Liver (tissue), 8 donors: ENCODE measurements at regions not wholly inside any gene's neighbourhood (a gene's known extent, or its start where the extent isn't known, plus 50 kb on each side); places are given as distances from the start of the nearest gene placed in this dataset.

ENCODE experiments used
- DNase-seq: peaks from one replicate; pipeline ENCODE4 v3.0.0-alpha.2; 2017; ENCODE audit warnings: low spot score
- H3K27ac ChIP-seq, 2 donors: one replicate each; pipeline ENCODE4 v1.7.0; 2013; ENCODE audit warnings: inconsistent platforms in 2 of 2, low read length in 2 of 2, control low read depth in 1 of 2, low read depth in 1 of 2, mild to moderate bottlenecking in 1 of 2
- H3K27me3 ChIP-seq, 4 donors: one replicate each; pipeline versions ENCODE4 v1.6.1 to v1.7.0; 2013; ENCODE audit warnings: low read length in 3 of 4, inconsistent platforms in 1 of 4, mild to moderate bottlenecking in 1 of 4, moderate library complexity in 1 of 4; ENCODE audit not compliant: control insufficient read depth in 4 of 4, insufficient read depth in 4 of 4
- H3K36me3 ChIP-seq, 4 donors: one replicate each; pipeline versions ENCODE4 v1.6.1 to v1.7.0; 2013; ENCODE audit warnings: low read length in 3 of 4, mild to moderate bottlenecking in 3 of 4, low read depth in 1 of 4, moderate library complexity in 1 of 4; ENCODE audit not compliant: control insufficient read depth in 4 of 4, insufficient read depth in 3 of 4
- H3K4me1 ChIP-seq, 4 donors: one replicate each; pipeline versions ENCODE4 v1.6.1 to v1.7.0; 2013; ENCODE audit warnings: low read length in 3 of 4, mild to moderate bottlenecking in 3 of 4, moderate library complexity in 1 of 4; ENCODE audit not compliant: control insufficient read depth in 4 of 4, insufficient read depth in 4 of 4
- H3K4me3 ChIP-seq, 3 donors: one replicate each; pipeline versions ENCODE4 v1.6.1 to v1.7.0; 2013; ENCODE audit warnings: low read length in 3 of 3, control low read depth in 1 of 3, low read depth in 1 of 3, mild to moderate bottlenecking in 1 of 3
- H3K9ac ChIP-seq, 2 donors: one replicate each; pipeline ENCODE4 v1.7.0; 2013; ENCODE audit warnings: low read length in 2 of 2, mild to moderate bottlenecking in 2 of 2, moderate library complexity in 2 of 2, control low read depth in 1 of 2, low read depth in 1 of 2
- H3K9me3 ChIP-seq, 4 donors: one replicate each; pipeline versions ENCODE4 v1.6.1 to v1.7.0; 2013; ENCODE audit warnings: low read length in 3 of 4; ENCODE audit not compliant: control insufficient read depth in 4 of 4
- ATF3 ChIP-seq: IDR thresholded peaks from 2 replicates; pipeline ENCODE4 v1.6.1; 2016; ENCODE audit warnings: antibody characterized with exemption
- EGR1 ChIP-seq, 2 donors: IDR thresholded peaks; 2 replicates each; pipeline ENCODE4 v1.6.1; 2016 to 2018; ENCODE audit warnings: antibody characterized with exemption in 2 of 2, low read depth in 2 of 2
- FOXA1 ChIP-seq: IDR thresholded peaks from 2 replicates; pipeline ENCODE4 v1.6.1; 2016; ENCODE audit warnings: antibody characterized with exemption
- FOXA2 ChIP-seq: IDR thresholded peaks from 2 replicates; pipeline ENCODE4 v1.6.1; 2016; ENCODE audit warnings: antibody characterized with exemption
- GABPA ChIP-seq, 2 donors: IDR thresholded peaks in 1 of 2; conservative IDR thresholded peaks in 1 of 2; 2 replicates each; pipeline ENCODE4 v1.6.1; 2016; ENCODE audit warnings: antibody characterized with exemption in 2 of 2, mild to moderate bottlenecking in 1 of 2, moderate library complexity in 1 of 2
- HNF4A ChIP-seq, 2 donors: conservative IDR thresholded peaks; 2 replicates each; pipeline ENCODE4 v1.6.1; 2016; ENCODE audit warnings: antibody characterized with exemption in 2 of 2, mild to moderate bottlenecking in 2 of 2
- HNF4G ChIP-seq: IDR thresholded peaks from 2 replicates; pipeline ENCODE4 v1.6.1; 2016; ENCODE audit warnings: antibody characterized with exemption
- JUND ChIP-seq, 2 donors: IDR thresholded peaks; 2 replicates each; pipeline ENCODE4 v1.6.1; 2016; ENCODE audit warnings: antibody characterized with exemption in 2 of 2
- NR2F2 ChIP-seq: IDR thresholded peaks from 2 replicates; pipeline ENCODE4 v1.6.1; 2016; ENCODE audit warnings: antibody characterized with exemption
- RAD21 ChIP-seq, 2 donors: IDR thresholded peaks; 2 replicates each; pipeline ENCODE4 v1.6.1; 2016; ENCODE audit warnings: antibody characterized with exemption in 2 of 2, mild to moderate bottlenecking in 2 of 2
- REST ChIP-seq: IDR thresholded peaks from 2 replicates; pipeline ENCODE4 v1.6.1; 2016; ENCODE audit warnings: antibody characterized with exemption, mild to moderate bottlenecking
- RXRA ChIP-seq, 2 donors: IDR thresholded peaks; 2 replicates each; pipeline ENCODE4 v1.6.1; 2017 to 2018; ENCODE audit warnings: antibody characterized with exemption in 2 of 2, mild to moderate bottlenecking in 1 of 2
- SP1 ChIP-seq: IDR thresholded peaks from 2 replicates; pipeline ENCODE4 v1.6.1; 2018; ENCODE audit warnings: antibody characterized with exemption, mild to moderate bottlenecking
- TAF1 ChIP-seq: conservative IDR thresholded peaks from 2 replicates; pipeline ENCODE4 v1.6.1; 2016; ENCODE audit warnings: antibody characterized with exemption, mild to moderate bottlenecking
- YY1 ChIP-seq: IDR thresholded peaks from 2 replicates; pipeline ENCODE4 v1.6.1; 2016; ENCODE audit warnings: antibody characterized with exemption, mild to moderate bottlenecking
- WGBS: extraction: QIAGEN DNeasy Blood & Tissue Kit; methylation state at CpG from one replicate; pipeline ENCODE4 v1.1.7; 2013; 5-methylcytosine and 5-hydroxymethylcytosine counted together
- TF ChIP-seq, protein P1 (sequence below): fragments of 150-350 bp; IDR thresholded peaks from 2 replicates; pipeline ENCODE4 v1.5.1; 2017; ENCODE audit warnings: improper control_type of control experiment, low read depth, low read length; ENCODE audit not compliant: missing input control
- TF ChIP-seq, protein P2 (sequence below): IDR thresholded peaks from 2 replicates; pipeline ENCODE4 v1.6.1; 2016; ENCODE audit warnings: antibody characterized with exemption
- donor health status: healthy.
- donor health status: healthy.
- donor health status: healthy.
- donor health status: healthy.
- donor health status: healthy.

- TF ChIP-seq ATF3 = no peak
- TF ChIP-seq REST = no peak
- TF ChIP-seq, protein P1, sequence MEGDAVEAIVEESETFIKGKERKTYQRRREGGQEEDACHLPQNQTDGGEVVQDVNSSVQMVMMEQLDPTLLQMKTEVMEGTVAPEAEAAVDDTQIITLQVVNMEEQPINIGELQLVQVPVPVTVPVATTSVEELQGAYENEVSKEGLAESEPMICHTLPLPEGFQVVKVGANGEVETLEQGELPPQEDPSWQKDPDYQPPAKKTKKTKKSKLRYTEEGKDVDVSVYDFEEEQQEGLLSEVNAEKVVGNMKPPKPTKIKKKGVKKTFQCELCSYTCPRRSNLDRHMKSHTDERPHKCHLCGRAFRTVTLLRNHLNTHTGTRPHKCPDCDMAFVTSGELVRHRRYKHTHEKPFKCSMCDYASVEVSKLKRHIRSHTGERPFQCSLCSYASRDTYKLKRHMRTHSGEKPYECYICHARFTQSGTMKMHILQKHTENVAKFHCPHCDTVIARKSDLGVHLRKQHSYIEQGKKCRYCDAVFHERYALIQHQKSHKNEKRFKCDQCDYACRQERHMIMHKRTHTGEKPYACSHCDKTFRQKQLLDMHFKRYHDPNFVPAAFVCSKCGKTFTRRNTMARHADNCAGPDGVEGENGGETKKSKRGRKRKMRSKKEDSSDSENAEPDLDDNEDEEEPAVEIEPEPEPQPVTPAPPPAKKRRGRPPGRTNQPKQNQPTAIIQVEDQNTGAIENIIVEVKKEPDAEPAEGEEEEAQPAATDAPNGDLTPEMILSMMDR = no peak
- TF ChIP-seq JUND (IDR thresholded peaks at IDR 0.05) = no peak
- TF ChIP-seq YY1 = no peak
- TF ChIP-seq NR2F2 = no peak
- TF ChIP-seq TAF1 = no peak
- no peak for TF ChIP-seq RAD21 (IDR thresholded peaks at IDR 0.05)
- TF ChIP-seq FOXA2 = no peak
- no peak for TF ChIP-seq RXRA (IDR thresholded peaks at IDR 0.05)
- TF ChIP-seq HNF4G = no peak
- no peak for TF ChIP-seq EGR1 (IDR thresholded peaks at IDR 0.05; ENCODE audit: low read depth in 2 of 2)
- TF ChIP-seq HNF4A (conservative IDR thresholded peaks at IDR 0.05) = no peak
- no peak overlapping the region for H3K4me3 ChIP-seq
Observed at GRCh38 chr3:44019736-44020135, 221.9 kb upstream of the TOPAZ1 start.

DNA sequence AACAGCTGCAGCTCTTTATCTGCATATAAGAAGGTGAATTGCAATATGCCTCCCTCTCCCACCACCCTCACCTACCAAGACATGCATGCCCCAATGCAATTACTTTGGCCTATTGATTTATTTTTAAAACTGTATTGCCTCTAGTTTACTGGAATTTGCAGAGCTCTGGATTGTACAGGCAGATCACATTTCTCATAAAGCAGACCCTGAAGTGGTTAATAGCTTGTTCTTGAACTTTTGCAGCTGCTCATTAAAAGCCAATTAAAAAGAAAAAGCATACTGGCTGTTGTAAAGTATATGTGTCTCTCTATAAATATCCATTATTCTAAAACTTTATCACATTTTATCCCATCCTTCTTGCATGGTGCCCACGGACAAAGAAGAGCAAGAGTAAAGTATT, 221.5 kb upstream of the TOPAZ1 start:
- TF ChIP-seq SP1 (no peak), EGR1 (IDR thresholded peaks at IDR 0.05; ENCODE audit: low read depth in 2 of 2) (no peak), JUND (IDR thresholded peaks at IDR 0.05) (no peak), HNF4G (no peak), TAF1 (no peak), FOXA1 (no peak), FOXA2 (no peak), RXRA (IDR thresholded peaks at IDR 0.05) (no peak), GABPA (IDR thresholded peaks at IDR 0.05 in 1 of 2, conservative IDR thresholded peaks at IDR 0.05 in 1 of 2) (no peak), REST (no peak)
- TF ChIP-seq, protein P2, sequence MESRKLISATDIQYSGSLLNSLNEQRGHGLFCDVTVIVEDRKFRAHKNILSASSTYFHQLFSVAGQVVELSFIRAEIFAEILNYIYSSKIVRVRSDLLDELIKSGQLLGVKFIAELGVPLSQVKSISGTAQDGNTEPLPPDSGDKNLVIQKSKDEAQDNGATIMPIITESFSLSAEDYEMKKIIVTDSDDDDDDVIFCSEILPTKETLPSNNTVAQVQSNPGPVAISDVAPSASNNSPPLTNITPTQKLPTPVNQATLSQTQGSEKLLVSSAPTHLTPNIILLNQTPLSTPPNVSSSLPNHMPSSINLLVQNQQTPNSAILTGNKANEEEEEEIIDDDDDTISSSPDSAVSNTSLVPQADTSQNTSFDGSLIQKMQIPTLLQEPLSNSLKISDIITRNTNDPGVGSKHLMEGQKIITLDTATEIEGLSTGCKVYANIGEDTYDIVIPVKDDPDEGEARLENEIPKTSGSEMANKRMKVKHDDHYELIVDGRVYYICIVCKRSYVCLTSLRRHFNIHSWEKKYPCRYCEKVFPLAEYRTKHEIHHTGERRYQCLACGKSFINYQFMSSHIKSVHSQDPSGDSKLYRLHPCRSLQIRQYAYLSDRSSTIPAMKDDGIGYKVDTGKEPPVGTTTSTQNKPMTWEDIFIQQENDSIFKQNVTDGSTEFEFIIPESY = no peak
- TF ChIP-seq, protein P1 = no peak
- WGBS = 40% methylated on average over 1 of the region's 1 CpG
- no peak overlapping the region for H3K4me3 ChIP-seq
- no peaks in the 10 kb centered on the region for H3K36me3 ChIP-seq
- peaks cover 0 to 11% (median 2%) of the 10 kb centered on the region in 4 donors for H3K27me3 ChIP-seq
- no peaks in the 10 kb centered on the region for H3K9me3 ChIP-seq
- peaks cover 0 to 7% (median 6%) of the 10 kb centered on the region in 4 donors for H3K4me1 ChIP-seq
- no peak for DNase-seq
- no peak overlapping the region for H3K9ac ChIP-seq
- no peak overlapping the region for H3K27ac ChIP-seq

More at GRCh38 chr3:44019736-44020135, 221.9 kb upstream of the TOPAZ1 start:
- H3K27ac ChIP-seq = no peak overlapping the region
- peaks cover 0 to 7% (median 6%) of the 10 kb centered on the region in 4 donors for H3K4me1 ChIP-seq
- 56% methylated on average over 7 of the region's 7 CpGs for WGBS
- DNase-seq = no peak
- H3K9me3 ChIP-seq = no peaks in the 10 kb centered on the region
- no peak overlapping the region for H3K9ac ChIP-seq
- peaks cover 0 to 11% (median 2%) of the 10 kb centered on the region in 4 donors for H3K27me3 ChIP-seq
- no peaks in the 10 kb centered on the region for H3K36me3 ChIP-seq
